Upper lobe of left lung (tissue), 6 donors: ENCODE measurements at regions not wholly inside any gene's neighbourhood (a gene's known extent, or its start where the extent isn't known, plus 50 kb on each side); places are given as distances from the start of the nearest gene placed in this dataset.

Experiments used
- ATAC-seq, 2 donors: fragments of 200-7000 bp; cut with Tn5 transposase; one replicate each; pipeline ENCODE4 v1.9.1; 2022; ENCODE audit warnings: mild to moderate bottlenecking in 2 of 2, moderate library complexity in 2 of 2; ENCODE audit not compliant: low FRiP score in 2 of 2
- DNase-seq, 2 donors: peaks; one replicate each; pipeline ENCODE4 v3.0.0-alpha.2; 2019 to 2020
- H3K27ac ChIP-seq, 4 donors: fragments of 200-600 bp; sonication (generic); one replicate each; pipeline ENCODE4 v1.5.1; 2016 to 2019
- H3K27me3 ChIP-seq, 4 donors: fragments of 200-600 bp; sonication (generic); one replicate each; pipeline ENCODE4 v1.5.1; 2017 to 2019
- H3K36me3 ChIP-seq, 4 donors: fragments of 200-600 bp; sonication (generic); one replicate each; pipeline ENCODE4 v1.5.1; 2016 to 2019
- H3K4me1 ChIP-seq, 4 donors: fragments of 200-600 bp; sonication (generic); one replicate each; pipeline ENCODE4 v1.5.1; 2018 to 2019
- H3K4me3 ChIP-seq, 4 donors: fragments of 200-600 bp; sonication (generic); one replicate each; pipeline ENCODE4 v1.5.1; 2017 to 2019; ENCODE audit warnings: mild to moderate bottlenecking in 2 of 4, moderate library complexity in 1 of 4
- H3K9me3 ChIP-seq, 4 donors: fragments of 200-600 bp; sonication (generic); one replicate each; pipeline ENCODE4 v1.5.1; 2018 to 2019
- EP300 ChIP-seq, 4 donors: sonication (generic); formaldehyde crosslinking; IDR thresholded peaks; one replicate each; pipeline ENCODE4 v1.5.1; 2017; ENCODE audit warnings: antibody characterized with exemption in 4 of 4, control low read depth in 2 of 4
- POLR2A ChIP-seq, 4 donors: fragments of 450-650 bp; IDR thresholded peaks; one replicate each; pipeline ENCODE4 v1.5.1; 2016 to 2017; ENCODE audit warnings: antibody characterized with exemption in 4 of 4, mild to moderate bottlenecking in 2 of 4
- POLR2AphosphoS5 ChIP-seq, 2 donors: sonication (generic); formaldehyde crosslinking; IDR thresholded peaks; one replicate each; pipeline ENCODE4 v1.5.1; 2017; ENCODE audit warnings: antibody characterized with exemption in 2 of 2
- WGBS, 2 donors: methylation state at CpG; one replicate each; pipeline ENCODE4 v1.1.5; 2017 to 2018; 5-methylcytosine and 5-hydroxymethylcytosine counted together
- TF ChIP-seq, protein P1 (sequence below), 6 experiments: fragments of 450-650 bp in 4 of 6; fragments of 200-600 bp in 2 of 6; sonication (generic) in 2 of 6; IDR thresholded peaks; one replicate each; pipeline ENCODE4 v1.5.1; 2016 to 2019; ENCODE audit warnings: antibody characterized with exemption in 6 of 6
- donor health status: DM: no; HTN: no; CAD: no; lungs with moderate emphysema.
- donor health status: DM: no; HTN: yes; CAD: no; lungs with severe emphysema.

GRCh38 chr17:71208111-71208704 is 912.6 kb upstream of the SOX9 start:
- DNase-seq (no peak), ATAC-seq (no peak)
- Histone ChIP-seq H3K36me3 (no peaks in the 10 kb centered on the region), H3K27ac (no peak overlapping the region), H3K4me1 (no peaks in the 10 kb centered on the region), H3K9me3 (no peaks in the 10 kb centered on the region), H3K27me3 (no peaks in the 10 kb centered on the region), H3K4me3 (no peak overlapping the region)
- TF ChIP-seq POLR2AphosphoS5 (IDR thresholded peaks at IDR 0.05), result no peak
- 88 to 89% methylated on average over 3 of the region's 3 CpGs for WGBS, 2 donors

- no peak for ATAC-seq
- no peaks in the 10 kb centered on the region for H3K9me3 ChIP-seq
- no peak for DNase-seq
- no peak overlapping the region for H3K27ac ChIP-seq
- no peak overlapping the region for H3K4me3 ChIP-seq
- H3K4me1 ChIP-seq, result no peaks in the 10 kb centered on the region
- TF ChIP-seq EP300 (IDR thresholded peaks at IDR 0.05), result no peak
- no peaks in the 10 kb centered on the region for H3K27me3 ChIP-seq
- WGBS, 2 donors, result 83 to 92% methylated on average over 1 of the region's 1 CpG
- H3K36me3 ChIP-seq, result no peaks in the 10 kb centered on the region
Measured at GRCh38 chr17:71213936-71214335, 906.9 kb upstream of the SOX9 start.

- TF ChIP-seq EP300 (IDR thresholded peaks at IDR 0.05), result no peak
- no peak for TF ChIP-seq POLR2AphosphoS5 (IDR thresholded peaks at IDR 0.05)
- no peak for TF ChIP-seq POLR2A (IDR thresholded peaks at IDR 0.05)
- TF ChIP-seq, protein P1, sequence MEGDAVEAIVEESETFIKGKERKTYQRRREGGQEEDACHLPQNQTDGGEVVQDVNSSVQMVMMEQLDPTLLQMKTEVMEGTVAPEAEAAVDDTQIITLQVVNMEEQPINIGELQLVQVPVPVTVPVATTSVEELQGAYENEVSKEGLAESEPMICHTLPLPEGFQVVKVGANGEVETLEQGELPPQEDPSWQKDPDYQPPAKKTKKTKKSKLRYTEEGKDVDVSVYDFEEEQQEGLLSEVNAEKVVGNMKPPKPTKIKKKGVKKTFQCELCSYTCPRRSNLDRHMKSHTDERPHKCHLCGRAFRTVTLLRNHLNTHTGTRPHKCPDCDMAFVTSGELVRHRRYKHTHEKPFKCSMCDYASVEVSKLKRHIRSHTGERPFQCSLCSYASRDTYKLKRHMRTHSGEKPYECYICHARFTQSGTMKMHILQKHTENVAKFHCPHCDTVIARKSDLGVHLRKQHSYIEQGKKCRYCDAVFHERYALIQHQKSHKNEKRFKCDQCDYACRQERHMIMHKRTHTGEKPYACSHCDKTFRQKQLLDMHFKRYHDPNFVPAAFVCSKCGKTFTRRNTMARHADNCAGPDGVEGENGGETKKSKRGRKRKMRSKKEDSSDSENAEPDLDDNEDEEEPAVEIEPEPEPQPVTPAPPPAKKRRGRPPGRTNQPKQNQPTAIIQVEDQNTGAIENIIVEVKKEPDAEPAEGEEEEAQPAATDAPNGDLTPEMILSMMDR (IDR thresholded peaks at IDR 0.05), result no peak
- Histone ChIP-seq H3K4me1 (no peaks in the 10 kb centered on the region), H3K27me3 (no peaks in the 10 kb centered on the region), H3K4me3 (no peak overlapping the region), H3K9me3 (no peaks in the 10 kb centered on the region), H3K27ac (no peak overlapping the region), H3K36me3 (no peaks in the 10 kb centered on the region)
- WGBS, 2 donors, result 81 to 85% methylated on average over 2 of the region's 2 CpGs
- ATAC-seq, result no peak
- DNase-seq, result no peak
Measured at GRCh38 chr17:71217769-71218168, 903.1 kb upstream of the SOX9 start.

DNA sequence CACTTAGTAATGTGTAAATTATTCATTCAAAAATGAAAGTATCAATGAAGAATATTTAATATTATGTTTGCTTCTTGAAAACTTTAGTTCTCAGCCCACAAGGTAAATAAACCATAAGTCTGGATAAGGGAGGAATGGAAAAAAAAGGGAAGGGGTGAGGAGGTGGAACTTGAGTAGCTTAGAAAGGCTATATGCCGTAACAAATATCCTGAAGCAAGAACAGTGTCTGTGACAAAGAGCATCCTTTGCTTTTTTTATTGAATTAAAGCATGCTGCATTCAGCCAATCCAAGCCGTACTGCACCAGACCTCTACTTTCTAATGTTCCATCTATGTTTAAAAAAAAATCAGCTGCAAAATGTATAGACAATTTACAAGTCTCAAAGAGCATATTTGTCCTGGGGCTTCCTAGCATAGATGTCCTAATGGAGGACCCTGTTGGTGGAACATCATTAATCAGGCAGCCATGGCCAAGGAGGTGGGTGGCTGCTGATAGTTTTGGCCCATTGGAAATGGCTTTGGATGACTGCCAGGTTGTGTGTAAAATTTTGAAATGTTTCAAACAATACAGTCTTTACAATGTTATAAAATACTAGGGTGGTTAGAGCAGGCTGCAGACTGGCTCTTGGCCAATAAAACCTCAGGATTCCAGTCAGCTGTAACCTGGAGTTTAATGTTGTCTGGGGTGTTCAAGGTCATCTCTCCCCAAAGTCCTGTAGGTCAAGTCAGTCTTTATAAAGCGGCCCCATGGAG is 895.8 kb upstream of the SOX9 start:
- Histone ChIP-seq H3K4me3 (no peak overlapping the region), H3K36me3 (no peaks in the 10 kb centered on the region), H3K4me1 (no peaks in the 10 kb centered on the region), H3K27me3 (no peaks in the 10 kb centered on the region), H3K27ac (no peak overlapping the region), H3K9me3 (no peaks in the 10 kb centered on the region)
- TF ChIP-seq EP300 (IDR thresholded peaks at IDR 0.05), result no peak
- TF ChIP-seq, protein P1 (IDR thresholded peaks at IDR 0.05), result no peak
- TF ChIP-seq POLR2A (IDR thresholded peaks at IDR 0.05), result no peak
- no peak for TF ChIP-seq POLR2AphosphoS5 (IDR thresholded peaks at IDR 0.05)
- no peak for DNase-seq
- 71 to 79% methylated on average over 3 of the region's 3 CpGs for WGBS, 2 donors
- ATAC-seq, result no peak

DNA sequence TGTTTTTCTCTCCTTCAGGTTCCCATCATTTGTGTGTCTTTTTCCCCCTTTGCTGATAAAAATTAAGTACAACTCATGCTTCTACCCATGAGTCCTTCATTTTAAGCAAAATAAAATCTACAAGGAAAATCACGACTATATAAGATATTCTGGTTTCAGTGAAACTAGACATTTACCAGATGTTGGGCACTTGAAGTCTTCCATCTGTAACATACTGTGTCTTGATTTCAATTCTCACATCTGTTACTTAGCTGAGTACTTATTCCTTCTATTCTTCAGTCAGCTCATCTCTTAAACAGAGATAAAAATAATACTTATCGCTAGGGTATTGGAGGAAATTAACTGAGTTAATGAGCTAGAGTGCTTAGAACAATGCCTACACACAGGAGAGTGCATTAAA is 893.0 kb upstream of the SOX9 start:
- DNase-seq (no peak), ATAC-seq (no peak)
- Histone ChIP-seq H3K36me3 (no peaks in the 10 kb centered on the region), H3K9me3 (no peaks in the 10 kb centered on the region), H3K4me3 (no peak overlapping the region), H3K27ac (no peak overlapping the region), H3K27me3 (no peaks in the 10 kb centered on the region), H3K4me1 (no peaks in the 10 kb centered on the region)
- TF ChIP-seq POLR2AphosphoS5 (IDR thresholded peaks at IDR 0.05) (no peak), POLR2A (IDR thresholded peaks at IDR 0.05) (no peak), EP300 (IDR thresholded peaks at IDR 0.05) (no peak)
- TF ChIP-seq, protein P1 (IDR thresholded peaks at IDR 0.05), result no peak
- 75 to 76% methylated on average over 2 of the region's 2 CpGs for WGBS, 2 donors

DNA sequence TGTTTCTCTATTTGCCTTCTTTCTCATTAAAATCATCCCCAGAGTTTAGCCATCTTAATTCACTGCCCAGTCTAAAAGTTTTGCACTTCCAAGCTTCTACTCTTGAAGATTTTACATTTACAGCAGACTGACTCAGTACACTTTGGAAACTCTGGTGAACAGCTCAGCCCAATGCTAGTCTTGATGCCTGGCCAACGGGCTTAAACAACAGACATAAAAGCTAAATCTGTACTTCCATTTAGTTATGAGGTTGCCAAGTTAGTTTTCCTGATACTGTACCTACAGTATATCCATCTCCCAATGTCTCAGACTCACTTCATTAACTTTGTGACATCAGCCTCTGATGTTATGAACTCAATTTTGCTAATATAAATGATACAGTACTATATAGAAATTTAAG is 891.8 kb upstream of the SOX9 start:
- DNase-seq, result no peak
- ATAC-seq, result no peak

More for the DNA sequence above, 891.8 kb upstream of the SOX9 start:
- no peaks in the 10 kb centered on the region for H3K9me3 ChIP-seq
- H3K27ac ChIP-seq, result no peak overlapping the region
- no peaks in the 10 kb centered on the region for H3K36me3 ChIP-seq
- no peak for TF ChIP-seq POLR2A (IDR thresholded peaks at IDR 0.05)
- TF ChIP-seq POLR2AphosphoS5 (IDR thresholded peaks at IDR 0.05), result no peak
- TF ChIP-seq EP300 (IDR thresholded peaks at IDR 0.05), result no peak
- TF ChIP-seq, protein P1 (IDR thresholded peaks at IDR 0.05), result no peak
- no peaks in the 10 kb centered on the region for H3K4me1 ChIP-seq
- 61 to 76% methylated on average over 1 of the region's 1 CpG for WGBS, 2 donors
- no peaks in the 10 kb centered on the region for H3K27me3 ChIP-seq
- no peak overlapping the region for H3K4me3 ChIP-seq
